GM12892 (cell line): ENCODE measurements at regions not wholly inside any gene's neighbourhood (a gene's known extent, or its start where the extent isn't known, plus 50 kb on each side); places are given as distances from the start of the nearest gene placed in this dataset.

Source experiments
- POLR2A ChIP-seq: IDR thresholded peaks from 2 replicates; pipeline ENCODE4 v1.6.1; 2011; ENCODE audit warnings: low read depth, low read length, control low read depth
- TAF1 ChIP-seq: IDR thresholded peaks from 2 replicates; pipeline ENCODE4 v1.6.1; 2011; ENCODE audit warnings: low read depth, mild to moderate bottlenecking, control low read depth, low read length, borderline replicate concordance

DNA sequence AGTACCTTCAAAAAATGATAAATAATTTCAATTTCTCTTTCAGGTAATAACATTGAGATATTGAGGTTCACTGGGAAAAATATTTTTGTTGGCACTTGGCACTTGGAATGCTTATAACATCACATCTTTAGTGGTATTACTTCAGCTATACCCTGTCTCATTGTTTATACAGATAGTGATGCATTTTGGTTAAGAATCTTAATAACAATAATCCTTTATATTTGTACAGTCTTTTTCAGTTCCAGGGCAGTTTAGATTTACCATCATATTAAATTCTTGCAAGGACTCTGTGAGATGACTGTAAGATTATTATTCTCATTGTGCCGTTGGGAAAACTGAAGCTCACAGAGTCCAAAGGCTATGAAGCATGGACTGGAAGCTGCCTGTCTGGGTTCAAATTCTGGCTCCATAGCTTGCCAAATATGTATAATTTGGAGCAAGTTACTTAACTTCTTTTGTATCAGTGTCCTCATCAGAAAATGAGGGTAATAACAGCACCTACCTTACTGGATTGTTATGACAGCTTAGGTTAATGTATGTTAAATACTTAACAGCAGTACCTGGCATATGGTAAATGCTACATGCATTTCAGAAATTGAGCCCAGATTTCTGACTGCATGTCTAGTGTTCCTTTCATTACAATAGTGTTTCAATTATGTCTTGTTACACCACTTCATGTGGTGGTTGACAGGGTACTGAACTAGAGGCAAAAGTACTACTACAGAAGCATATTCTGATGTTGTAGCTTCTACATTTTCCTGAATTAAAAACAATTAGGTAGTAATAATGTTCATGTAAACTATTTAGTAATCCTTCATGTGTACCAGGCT, 272.2 kb downstream of the PLK2 start:
- no peak for TF ChIP-seq POLR2A
- TF ChIP-seq TAF1: no peak
